ENCODE measurements at regions not wholly inside any gene's neighbourhood (a gene's known extent, or its start where the extent isn't known, plus 50 kb on each side); places are given as distances from the start of the nearest gene placed in this dataset.

DNA sequence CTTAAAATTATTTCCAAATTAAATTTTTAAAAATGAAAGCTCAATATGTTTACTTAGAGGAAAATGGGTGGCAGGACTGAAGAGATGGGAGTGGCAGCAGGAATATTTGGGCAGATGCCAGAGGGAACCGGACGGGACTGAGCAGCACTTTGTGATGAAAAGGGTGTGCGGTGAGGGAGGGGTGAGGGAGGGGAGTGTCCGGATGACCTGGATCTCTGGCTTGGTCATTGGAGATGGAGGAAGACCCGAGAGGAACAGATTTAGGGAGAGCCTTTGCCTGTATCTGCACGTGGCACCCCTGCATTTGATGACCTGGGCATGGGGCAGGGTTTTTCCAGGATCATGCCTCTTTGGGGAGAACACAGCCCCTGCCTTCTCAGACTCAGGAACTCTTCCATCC, 201.1 kb upstream of the MVB12B start:
- no peak for DNase-seq (ENCODE audit: low spot score)

DNA sequence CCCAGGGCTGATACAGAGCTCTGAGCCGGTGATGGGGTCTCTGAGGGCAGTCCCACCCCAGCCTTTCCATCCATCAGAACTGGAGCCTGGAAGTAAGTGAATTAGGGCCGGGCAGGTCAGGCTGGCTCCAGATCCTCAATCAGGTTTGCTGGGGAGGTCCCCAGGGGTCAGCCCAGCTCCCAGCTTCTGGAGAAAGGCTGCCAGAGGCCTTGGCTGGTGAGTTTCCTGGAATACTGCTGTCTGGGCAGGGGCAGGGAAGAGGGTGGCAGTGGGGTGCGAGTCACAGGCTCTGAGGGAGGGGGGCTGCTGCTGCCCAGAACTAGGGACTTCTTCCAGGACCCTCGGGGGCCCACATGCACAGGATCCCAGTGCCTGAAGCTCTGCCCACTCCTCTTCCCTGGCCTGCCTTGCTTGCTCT, 200.6 kb upstream of the MVB12B start:
- DNase-seq (ENCODE audit: low spot score) = peak; percentile 51

DNA sequence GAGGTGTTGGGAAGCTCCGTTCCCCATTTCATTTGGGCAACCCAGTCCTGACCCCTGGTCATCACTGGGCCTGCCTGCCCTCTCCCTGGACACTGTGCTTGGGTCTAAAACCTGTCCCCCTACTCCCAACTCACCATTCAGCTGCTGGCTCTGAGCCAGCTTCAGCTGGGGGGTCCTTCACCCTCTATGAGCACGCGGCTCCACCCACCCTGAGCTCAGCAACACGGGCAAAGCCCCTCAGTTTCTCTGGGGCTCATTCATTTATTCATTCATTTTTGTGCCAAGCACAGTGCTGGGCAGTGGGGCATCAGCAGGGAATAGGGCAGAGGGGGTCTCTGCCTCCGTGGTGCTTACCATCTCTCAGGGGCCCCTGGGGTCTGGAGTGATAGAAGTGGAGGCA, 199.8 kb upstream of the MVB12B start:
- DNase-seq (ENCODE audit: low spot score) = no peak

DNA sequence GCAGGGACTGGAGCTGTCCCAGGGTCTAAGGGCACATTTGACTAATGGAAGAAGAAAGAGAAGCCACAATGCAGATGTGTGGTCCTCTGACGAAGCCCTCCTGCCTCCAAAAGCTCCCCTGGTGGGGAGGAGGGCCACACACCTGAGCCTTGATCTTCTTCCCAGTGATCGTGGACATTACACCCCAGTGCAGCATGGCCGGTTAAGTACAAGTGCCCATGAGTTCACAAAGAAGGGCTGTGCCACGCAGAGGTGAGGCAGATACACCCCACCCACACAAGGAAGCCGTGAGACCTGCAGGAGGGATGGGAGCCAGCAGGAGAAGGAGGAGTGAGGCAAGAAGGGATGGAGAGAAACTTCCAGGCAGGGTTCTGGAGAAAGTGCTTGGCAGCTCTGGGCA, 199.0 kb upstream of the MVB12B start:
- no peak for DNase-seq (ENCODE audit: low spot score)

DNA sequence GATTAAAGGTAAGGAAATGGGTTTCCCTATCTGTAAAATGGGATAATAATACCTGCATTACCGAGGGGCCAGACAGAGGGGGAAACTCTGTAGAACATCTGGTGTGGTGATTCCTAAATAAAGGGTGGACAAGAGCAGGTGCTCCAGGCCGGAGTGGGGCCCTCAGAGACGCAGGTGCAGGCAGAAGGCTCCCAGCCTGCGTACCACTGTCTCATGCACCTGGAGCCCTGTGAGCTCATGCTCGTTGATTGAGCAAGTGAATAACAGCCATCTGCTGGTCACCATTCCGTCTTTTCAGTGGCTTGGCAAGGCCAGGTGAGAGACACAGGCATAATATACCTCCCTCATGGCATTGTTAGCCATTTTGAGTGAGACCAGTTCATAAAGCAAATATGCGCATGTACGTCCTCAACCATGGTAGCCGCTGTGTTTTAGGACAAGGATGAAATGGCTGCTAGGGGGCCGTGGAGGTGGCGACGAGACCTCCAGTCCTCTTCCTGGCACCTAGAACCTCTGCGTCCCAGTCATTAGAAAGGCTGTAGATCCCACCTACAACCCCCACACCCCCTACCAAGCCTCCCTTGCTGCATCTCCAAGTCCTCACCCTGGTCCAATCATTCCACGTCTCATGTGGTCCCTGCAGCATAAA, 198.0 kb upstream of the MVB12B start:
- DNase-seq (ENCODE audit: low spot score) = no peak

DNA sequence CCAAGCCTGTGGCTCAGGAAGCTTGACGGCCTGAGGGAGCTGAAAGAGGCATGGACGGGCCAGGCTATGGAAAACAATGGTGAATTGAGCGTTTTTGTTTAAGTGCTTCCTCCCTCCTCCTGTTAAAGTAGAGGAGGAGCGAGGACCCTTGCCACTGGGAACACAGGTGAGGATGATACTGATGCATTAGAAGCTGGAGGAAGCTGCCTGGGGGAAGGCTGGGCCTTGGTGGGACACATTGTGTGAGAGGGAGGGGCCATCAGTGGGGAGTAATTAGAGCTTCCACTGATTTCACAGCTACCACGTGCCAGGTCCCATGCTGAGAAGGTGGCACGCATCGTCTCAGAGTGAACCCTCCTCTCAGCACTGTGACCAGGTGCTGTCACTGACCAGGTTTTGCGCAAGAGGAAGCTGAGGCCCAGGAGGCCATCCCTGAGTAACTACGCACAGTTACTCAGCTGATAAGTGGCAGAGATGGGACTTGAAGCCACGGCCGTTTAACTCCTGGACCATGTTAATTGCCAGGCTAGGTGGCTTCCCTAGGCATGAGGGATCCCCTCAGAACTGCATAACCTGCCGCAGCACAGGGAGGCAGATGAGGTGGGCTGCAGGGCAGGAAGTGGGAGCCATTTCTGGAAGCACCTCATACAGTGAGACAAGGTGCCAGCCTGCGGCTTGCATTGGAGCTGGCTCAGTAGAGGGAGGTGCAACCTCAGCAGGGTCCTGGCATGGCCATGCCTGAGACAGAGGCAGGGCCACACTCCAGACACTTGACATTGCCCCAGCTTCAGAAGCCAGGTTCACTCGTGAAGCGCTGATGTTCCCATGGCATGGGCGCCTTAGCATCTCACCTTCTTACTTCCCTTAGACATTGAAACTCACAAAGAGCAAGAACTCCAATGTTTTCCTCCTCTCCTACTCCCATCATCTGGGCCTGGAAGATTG, 195.3 kb upstream of the MVB12B start:
- DNase-seq (ENCODE audit: low spot score) = no peak

DNA sequence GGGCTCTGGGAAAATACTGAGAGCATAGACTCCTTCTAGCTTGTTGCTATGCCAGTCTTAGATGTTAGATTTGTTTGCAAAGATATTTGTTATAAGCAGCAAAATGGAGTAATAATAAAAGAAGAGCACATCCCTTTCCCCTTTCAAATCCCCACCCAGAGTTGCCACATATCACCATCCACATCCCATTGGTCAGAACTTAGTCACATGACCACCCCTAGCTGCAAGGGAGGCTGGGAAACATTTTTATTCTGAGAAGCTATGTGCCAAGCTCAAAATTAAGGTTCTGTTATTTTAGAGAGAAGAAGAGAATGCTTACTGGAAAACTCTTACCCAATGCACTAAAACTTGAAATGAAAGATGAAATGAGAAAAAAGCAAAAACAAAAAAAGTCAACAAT, 193.9 kb upstream of the MVB12B start:
- no peak for DNase-seq (ENCODE audit: low spot score)

DNA sequence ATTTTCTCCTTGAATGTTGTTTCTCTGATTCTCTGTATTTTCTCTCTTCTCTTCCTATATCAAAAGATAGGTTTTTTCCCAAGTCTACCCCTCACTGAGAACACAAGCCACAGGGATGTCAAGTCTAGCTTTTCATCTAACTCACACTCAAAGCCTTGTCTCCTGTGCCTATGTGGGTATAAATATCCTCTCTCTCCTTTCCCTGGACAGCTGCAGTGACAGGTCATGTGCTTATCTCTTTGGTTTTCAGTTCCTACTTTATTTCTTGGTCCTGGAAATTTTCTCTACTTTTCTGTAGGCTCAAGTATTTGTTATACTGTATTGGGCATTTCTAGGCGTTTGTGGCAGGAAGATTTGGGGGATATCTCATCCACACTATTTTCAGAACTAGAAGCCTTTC, 182.4 kb upstream of the MVB12B start:
- DNase-seq (ENCODE audit: low spot score) = no peak

DNA sequence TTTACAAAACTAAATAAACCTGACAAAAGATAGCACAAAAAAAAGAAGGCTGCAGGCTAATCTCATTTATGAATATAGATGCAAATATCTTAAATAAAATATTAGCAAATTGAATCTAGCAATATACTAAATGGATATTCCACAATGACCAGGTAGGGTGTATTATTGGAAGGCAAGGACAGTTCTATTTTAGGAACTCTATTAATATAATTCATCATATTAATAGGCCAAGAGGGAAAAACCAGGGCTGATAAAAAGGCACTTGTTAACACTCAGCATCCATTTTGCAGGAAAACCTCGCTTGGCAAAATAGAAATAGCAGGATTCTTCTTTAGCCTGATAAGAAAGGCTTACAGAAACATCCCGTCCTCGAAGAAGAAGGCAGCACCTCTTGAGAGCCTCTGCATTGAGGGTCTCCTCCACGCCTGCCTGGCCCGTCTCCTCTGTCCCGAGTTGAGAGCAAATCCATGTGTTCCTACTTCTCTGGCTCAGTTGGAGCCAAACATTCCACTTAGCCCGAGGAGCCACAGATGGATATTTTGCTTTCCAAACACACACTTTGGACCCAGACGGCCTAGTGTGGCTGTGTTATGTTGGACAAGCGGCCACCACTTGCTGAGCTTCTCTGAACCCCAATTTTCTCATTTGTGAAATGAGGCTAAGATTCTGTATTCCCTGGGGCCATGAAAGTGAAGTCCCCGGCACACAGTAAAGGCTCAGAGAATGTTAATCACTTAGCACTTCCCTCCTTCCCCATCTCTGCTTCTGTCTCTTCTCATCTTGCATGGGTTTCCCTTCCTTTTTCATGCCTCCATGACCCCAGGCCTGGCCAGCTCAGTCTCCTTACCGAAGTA, 181.8 kb upstream of the MVB12B start:
- no peak for DNase-seq (ENCODE audit: low spot score)

DNA sequence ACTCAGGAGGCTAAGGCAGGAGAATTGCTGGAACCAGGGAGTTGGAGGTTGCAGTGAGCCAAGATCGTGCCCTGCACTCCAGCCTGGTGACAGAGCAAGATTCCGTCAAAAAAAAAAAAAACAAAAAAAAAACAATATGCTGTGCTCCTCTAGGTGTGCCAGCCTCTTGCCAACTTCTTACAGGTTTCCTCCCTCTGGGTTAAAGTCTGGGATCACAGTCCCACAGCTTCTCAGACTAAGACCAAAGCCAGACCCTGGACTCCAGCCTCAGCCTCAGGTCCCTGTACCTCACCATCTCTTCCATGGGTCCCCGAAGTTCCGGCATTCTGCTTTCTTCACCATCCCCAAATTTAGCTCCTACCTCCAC, 180.8 kb upstream of the MVB12B start:
- no peak for DNase-seq (ENCODE audit: low spot score)

DNA sequence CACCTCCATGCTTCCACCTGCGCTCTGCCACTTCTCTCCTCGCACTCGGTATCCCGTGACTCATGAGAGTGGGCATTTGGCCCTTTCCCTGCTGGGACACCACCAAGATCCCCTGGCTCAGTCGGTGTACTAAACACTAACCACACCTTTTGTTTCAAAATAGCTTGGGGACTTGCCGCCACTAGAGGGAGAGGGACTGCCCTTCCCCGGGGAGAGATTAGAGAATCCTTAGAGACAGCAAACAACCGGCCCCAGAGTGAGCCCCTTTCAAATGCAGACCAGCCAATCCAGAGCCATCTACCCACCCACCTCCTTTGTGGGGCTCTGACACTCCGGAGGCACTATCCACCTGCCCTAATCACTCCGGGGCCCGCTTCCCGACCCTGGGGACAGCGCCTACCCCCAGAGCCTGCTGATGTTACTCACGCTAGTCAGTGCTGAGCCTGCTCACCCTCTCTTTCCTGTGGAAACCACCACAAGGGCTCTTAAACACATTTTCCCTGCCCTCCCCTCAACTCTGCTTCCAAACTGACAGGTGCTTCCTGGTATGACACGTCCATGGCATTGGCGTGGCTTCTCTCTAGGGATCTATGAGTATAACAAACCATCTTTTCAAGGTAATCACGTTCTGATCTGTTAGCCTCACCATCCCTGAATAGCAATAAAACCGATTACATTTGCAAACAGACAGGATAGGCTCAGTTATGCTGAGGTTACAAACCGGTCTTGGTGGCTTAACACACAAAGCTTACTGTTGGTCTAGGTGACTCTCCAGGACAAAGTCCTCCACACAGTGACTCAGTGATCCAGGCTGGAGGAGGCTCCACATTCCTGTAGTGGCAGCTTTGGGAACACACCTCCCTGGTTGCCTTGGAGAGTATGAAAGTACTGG, 180.1 kb upstream of the MVB12B start:
- DNase-seq (ENCODE audit: low spot score) = peak; percentile 55

DNA sequence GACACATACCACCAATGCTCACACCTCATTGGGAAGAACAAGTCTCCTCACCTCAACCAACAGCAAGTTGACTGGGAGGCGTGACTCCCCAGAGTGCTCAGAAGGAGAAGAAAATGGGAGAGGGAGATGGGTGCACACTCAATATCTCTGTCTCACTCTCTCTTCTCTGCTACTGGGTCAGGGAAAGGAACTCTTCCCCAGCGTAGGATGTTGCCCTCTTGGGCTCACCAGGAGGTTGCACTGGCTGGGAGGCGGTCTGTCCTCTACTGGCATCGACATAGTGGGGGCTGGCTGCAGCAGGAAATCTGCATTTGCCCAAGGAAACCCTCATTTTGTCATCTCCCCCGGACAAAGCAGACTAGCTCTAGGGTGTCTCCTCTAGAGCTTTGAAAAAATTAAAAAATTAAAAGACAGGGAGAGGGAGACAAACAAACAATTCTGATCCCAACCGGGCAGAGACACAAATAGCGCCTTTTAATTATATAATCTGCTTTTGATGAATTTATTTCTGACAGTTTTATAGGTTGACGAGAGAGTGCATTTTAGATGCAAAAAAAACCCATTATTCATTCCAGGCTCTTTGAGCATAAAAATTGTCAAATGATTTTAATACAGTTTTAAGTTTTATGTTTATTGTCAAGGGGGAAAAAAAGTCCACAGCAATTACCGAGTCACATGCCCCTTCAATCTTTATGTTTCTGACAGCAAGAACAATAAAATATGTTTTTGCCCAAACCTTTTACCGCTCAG, 179.3 kb upstream of the MVB12B start:
- DNase-seq (ENCODE audit: low spot score) = no peak

DNA sequence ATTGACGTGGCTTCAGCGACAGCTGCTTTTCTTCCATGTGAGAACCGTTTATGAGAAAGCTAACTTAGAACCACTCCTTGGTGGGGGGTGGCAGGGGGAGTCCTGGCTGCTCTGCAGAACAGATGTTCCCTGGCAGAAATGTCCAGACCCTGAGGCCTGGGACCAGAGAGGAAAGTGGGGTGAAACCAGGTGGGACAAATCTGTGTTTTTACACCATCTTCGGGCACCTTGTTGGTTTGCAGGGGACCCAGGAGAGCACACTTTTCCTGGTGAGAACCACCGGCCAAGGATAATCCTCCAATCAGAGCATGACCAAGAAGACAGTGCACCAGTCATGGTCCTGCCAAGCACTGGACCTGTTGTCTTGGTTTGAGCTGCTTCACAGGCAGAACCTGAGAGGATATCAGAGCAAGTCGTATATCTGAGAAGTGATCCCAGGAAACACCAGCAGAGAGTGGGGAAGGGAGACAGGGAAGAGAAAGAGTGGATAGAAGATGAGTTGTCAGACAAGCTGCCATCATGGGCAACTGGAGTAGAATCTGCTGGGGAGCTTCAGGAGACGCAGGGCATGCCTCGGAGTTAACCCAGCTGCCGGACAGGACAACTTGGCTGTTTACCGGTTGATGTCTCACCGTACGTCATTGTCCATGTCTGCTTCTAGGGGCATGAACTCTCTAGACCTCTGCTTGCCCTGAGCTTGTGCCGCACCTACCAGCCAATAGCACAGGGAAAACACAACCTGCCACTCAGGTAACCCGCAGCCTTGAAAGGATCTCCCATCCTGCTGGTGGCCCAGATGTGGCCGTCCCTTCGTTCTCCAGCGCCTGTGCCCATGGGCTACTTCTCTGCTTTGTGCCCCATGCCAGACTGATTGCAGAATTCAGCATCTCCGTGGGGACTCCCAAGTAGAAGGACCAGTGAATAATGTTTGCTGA, 178.4 kb upstream of the MVB12B start:
- no peak for DNase-seq (ENCODE audit: low spot score)

DNA sequence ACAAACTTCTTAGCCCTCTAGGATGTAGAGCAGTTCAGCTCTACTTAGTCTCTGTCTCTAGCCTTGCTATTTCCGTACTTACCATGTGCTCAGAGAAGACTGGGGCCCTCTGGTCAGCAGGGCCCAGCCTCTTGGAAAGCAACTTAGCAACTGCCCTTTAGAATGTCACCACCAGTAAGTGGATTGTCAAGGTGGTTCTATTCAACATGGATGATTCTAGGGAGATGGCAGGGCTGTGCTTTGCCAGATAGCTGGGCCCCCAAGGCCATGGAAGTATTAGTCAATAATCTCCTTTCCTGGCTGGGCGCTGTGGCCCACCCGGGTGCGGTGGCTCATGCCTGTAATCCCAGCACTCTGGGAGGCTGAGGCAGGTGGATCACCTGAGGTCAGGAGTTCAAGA, 177.6 kb upstream of the MVB12B start:
- no peak for DNase-seq (ENCODE audit: low spot score)

DNA sequence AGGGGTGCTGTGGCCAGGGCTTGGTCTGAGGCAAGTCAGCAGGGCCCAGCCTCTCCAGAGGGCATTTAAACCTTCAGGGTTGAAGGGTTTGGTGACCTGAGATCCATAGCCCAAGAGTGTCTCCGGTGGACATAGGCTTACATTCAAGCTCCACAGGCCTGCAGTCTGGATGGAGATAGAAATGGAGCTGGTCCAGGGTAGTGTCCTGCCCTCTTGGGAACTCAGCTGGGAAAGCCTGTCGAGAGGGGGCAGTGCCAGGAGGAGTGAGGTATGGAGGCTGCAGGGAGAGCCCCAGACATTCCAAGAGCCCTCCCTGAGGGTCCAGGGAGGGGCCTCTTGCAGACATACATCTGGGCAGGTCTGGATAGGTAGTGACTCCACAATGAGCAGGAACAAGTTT, 177.0 kb upstream of the MVB12B start:
- DNase-seq (ENCODE audit: low spot score) = no peak

DNA sequence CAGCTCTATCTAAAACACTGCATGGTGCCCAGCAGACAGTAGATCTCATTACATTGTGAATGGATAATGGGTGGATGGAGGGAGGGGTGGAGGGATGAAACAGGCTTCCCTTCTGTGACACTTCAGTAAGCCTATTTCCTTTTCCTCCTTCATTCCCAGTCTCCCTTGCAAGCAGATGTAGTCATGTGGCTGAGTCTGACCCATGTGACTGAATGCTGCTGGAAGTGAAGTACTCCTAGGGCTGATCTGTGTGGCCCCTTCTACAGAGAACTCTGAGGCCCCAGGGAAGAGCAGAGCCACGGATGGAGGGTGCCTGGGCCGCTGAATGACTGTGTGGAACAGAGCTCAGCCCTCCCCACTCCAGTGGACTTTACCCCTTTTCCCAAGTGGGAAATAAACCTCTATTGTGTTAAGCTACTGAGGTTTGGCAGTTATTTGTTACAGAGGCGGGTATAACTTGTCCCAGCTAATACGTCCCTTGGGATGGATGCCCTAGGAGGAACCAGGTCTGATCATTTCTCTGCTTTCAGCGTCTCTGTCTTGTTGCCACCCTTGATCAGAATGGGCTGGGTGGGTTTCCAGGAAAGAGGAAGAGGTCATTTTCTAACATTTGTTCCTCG, 176.1 kb upstream of the MVB12B start:
- peak; percentile 69 for DNase-seq (ENCODE audit: low spot score)

DNA sequence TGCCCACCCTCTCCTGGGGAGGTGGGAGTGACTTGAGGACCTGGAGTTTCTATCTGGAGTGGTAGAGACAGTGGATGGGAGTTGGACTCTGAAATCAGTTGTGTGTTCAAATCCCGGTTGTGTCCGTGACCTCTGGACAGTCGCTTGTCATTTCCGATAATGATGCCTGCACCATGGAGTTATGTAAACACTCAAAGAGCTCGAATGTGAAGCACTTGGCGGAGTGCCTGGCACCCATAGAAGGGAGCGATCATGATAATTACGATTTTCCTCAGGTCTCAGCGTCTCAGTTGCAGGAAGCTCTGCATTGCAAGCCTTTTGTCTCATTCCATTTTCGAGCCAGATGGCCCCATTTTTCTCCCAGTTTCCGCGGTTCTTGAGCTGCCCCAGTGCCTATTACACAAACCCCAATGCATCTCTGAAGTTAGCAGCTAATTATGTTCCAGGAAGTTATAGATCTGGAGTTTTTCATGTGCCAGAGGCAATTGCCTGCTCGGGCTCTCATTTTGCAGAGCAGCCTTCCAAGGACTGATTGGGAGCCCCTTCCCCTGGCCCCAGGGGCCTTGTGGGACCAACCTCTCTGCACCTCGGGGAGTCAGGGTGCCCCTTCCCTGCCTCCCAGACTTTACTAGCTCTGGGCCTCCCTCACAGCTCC, 175.5 kb upstream of the MVB12B start:
- DNase-seq (ENCODE audit: low spot score) = no peak

DNA sequence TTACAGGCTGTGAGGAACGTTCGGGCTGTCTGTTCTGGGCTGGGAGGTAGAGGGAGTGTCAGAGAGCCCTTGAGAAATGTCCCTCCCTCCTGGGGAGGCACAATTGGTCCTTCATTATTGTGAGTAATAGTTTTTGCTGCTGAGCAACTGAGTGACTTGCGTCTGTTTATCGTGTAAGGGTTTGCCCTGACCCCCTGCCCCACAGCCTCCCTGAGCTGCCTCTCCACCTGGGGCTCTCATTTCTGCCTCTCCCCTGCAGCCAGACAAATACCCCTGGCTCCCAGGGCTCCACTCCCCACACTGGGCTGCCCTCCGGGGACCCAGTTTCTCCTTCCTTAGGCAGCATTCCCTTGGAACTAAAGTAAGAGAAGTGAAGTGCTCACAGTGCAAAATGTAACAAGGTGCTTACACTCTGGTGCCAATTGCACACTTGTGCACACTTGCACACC, 174.9 kb upstream of the MVB12B start:
- DNase-seq (ENCODE audit: low spot score) = no peak

Measured in SK-N-DZ (cell line).